HG03439 (cell line): ENCODE measurements at regions not wholly inside any gene's neighbourhood (a gene's known extent, or its start where the extent isn't known, plus 50 kb on each side); places are given as distances from the start of the nearest gene placed in this dataset.

Source experiments
- ATAC-seq: cut with Tn5 transposase; IDR thresholded peaks from one replicate; pipeline ENCODE4 v1.9.1; 2021; ENCODE audit warnings: mild to moderate bottlenecking, moderate library complexity; ENCODE audit not compliant: unreplicated experiment

DNA sequence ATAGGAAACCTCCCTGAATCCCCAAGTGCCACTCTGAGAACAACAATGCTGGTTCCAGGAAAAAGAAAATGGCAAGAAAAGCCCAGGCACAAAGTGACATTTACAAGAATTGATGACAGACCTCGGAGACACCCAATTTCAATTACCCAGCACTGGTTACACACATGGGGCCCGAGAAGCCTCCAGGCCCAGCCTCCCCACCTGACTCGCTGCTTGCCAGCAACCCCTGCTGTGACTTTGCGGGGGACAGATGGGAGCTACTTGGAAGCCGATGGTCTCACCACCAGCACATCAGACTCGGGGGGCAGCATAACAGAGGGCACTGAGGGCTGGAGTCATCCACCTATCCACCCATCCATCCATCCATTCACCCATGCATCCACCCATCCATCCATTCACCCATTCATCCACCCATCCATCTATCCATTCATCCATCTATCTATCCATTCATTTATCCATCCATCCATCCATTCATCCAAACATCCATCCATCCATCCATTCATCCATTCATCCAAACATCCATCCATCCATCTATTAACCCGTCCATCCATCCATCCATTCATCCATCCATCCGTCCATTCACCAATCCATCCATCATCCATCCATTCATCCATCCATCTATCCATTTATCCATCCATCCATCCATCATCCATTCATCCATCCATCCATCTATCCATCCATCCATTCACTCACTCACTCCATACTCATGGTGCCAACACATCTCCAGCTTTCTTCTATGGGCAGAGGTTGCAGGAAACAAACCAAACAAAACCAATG, 567.6 kb downstream of the BRD1 start:
- no peak for ATAC-seq

DNA sequence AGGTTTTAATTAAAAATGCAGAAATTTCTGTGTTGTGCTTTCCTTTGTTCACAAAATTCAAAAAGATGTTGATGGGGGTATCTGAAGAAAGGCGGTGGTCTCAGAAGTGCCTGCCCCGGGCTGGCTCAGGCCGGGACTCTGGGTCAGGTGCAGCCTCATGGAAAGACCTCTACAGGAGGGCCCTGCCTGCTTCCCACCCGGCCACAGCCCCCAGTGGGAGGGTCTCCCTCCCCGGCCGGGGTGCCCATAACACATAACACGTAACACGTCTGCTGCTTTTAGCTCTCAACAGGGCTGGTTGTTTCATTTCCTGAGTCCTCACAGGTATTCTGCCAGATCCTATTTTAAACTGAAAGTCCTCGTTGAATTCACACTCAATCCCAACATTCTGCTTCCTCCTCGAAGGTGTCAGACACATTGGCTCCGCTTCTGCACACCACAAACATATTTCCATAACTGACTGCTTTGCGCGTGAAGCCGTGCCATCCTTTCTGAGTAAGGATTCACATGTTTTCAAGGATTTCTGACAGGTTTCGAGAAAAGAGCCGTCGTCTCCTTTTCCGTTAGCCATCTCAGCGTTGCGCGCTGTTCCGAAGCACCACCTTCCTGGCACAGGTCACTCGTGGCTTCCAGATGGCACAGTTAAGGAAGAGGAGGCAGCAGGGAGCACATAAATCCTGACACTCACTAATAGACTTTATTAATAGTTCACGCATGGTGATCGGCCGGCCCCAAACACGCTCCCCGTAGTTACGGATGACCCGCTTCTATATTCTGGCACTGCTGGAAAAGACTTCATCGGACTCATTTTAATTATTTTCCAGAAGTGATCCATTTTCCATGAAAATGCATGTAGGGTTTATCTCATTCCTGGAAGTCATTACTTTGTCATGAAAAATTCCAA, 569.3 kb downstream of the BRD1 start:
- no peak for ATAC-seq

DNA sequence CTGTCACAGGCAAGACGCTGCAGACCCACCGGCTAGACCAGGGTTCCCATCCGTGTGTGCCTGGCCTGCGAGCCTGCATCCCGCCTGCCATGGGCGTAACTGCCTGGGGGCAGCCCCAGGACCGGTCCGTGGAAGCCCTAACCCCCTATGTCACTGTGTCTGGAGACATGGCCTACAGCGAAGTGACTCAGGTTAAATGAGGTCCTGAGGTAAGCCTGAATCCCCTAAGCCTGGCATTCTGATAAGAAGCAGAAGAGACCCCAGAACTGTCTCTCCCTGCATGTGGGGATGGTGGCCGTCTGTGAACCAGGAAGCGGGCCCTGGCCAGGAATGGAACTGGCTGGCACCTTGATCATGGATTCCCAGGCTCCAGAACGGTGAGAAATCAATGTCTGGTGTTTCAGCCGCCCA, 570.1 kb downstream of the BRD1 start:
- ATAC-seq: no peak

DNA sequence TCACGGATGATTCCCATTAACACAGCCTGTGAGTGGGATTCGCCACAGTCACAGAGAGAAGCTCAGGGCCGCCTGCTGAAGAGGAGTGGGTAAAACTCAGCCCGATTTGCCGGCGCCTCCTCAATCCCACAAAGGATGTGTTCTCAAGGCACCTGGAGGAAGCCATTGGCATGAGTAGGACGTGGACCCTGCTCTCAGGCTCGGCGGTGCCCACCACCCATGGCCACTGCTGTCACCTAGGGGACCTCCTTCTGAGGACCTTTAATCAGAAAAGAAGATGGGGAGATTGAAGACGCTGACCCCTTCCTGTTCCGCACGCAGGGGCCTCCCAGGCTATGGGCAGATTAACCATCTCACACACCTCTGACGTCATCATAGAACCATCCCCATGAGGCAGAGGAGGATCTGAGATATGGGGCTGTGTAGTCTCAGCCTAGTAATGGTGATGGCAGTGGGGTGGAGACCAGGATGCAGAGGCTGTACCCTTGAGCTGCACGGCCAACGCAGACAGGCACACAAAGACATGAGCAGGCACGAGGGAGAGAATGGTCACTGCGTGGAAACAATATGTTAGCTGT, 571.8 kb downstream of the BRD1 start:
- no peak for ATAC-seq

DNA sequence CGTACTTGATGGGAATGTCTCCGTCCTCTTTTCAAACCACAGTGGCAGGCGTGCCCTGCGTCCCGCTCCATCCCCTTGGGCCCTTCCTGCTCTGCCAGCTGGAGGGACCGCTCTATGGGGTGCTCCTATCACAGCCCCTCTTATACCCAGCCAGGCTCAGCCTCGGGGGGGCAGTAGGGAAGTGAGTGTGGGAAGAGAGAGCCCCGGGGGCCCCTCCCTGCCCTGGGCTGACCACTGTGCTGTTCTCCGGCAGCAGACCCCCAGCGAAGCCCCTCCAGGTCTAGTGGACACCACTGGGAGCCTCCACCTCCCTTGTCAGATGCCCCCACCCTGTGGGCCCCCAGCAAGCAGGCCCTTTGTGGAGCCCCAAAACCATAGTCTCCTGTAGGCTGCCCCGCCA, 572.5 kb downstream of the BRD1 start:
- no peak for ATAC-seq

DNA sequence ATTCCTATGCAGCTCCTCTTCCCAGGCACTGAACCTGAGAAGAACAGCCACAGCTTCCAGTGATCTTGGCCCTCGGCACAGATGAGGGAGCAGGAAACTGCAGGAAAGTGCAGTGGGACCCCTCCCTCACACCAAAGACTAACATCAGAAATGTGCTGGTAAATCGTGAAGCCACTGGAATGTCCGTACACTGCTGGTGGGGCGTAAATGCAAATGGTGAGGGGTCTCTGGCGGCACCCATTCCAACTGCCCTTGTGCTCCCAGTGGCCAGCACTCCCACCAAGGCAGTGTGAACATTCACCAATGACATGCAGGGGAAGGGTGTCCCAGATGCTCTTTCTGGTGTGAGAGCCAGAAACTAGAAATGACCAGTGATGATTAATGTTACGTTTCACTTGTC, 574.0 kb downstream of the BRD1 start:
- no peak for ATAC-seq

DNA sequence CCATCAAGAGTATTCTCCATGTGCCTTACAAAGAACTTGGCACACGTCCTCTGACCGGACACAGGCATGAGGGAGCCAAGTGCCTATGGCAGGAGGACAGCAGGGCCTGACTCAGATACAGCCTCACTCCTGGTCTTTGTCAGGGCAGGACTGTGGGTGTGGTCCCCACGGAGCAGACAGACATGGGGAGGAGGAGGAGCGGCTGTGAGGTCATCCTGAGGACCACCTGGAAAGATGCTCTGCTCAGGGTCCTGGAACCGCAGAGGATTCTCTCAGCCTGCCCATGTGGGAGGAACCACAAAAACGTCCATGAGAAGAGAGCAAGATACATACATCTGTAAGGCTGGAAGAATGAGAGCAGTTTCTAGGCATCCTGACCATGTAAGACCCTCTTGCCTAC, 576.3 kb downstream of the BRD1 start:
- ATAC-seq: no peak

DNA sequence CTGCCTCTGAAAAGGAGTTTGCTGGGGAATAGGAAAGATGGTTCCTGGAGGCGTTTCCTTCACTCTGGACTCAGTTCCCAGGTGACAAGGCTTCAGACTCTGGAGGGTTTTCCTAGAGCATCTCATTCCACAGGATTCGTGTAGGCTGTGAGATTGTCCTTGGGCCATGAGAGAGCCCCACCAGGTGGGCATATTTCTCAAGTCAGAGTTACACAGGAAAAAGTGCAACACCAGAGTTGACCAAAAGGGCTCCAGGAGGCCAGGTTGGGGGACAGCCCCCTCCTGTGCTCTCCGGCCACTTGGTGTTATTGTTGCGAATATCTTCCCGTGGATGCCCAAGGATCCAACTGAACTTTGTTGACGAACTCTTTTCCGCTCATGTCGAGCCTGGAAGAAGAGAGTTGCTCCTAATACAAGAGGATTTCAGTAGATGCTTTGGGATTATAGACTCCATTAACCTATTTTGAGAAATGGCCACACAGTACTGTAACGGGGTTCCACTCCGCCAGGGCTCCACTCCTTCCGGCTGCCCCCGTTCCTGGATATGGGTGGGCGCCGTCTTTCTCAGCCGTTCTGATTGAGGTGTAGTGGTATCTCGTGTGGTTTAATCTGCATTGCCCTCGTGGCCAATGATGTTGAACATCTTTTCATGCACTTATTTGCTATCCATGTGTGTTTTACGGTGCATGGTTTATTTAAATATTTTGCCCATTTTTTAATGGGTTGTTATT, 580.3 kb downstream of the BRD1 start:
- ATAC-seq: no peak

DNA sequence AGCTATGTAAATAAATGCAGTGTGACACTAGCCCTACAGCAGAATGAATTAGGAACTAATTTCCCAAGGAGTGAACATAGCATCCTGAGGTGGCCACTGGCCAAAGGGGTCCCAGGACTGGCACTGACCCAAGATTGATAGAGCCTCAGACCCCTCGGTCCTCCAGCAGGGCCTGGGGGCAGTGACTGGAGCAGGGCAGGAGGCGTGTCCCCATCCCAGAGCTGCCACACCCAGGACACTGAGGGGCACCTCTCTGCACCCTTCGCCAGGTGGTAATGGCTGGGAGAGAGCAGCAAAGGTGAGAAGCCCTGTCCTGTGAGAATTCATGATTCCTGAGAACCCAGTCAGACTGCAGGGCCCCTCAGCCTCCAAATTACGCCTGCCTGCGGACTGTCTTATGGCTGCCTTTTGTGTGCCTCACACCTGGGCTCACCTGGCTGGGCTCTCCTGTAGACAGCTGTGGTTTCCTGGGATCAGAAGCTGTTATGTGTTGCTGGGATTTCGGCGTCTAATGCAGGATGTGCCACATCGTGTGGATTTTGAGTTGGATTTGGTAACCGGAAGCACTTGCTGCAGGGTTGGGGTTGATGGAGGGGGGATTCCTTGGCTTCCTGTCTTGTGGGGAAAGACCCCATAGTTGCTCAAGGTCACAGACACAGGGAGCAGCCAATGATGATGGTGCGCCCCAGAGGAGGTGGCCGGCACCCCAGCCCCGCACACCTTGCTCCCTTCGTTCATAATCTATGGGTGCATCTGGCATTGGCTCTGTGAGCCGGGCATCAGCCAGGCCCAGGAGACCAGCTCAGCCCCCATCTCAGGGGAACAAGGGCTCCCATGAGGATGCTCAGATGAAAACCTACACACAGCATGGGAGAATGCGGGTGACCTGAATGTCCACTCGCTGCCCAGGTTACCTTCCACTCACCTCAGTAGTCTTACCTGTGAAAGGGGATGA, 582.9 kb downstream of the BRD1 start:
- ATAC-seq: no peak

DNA sequence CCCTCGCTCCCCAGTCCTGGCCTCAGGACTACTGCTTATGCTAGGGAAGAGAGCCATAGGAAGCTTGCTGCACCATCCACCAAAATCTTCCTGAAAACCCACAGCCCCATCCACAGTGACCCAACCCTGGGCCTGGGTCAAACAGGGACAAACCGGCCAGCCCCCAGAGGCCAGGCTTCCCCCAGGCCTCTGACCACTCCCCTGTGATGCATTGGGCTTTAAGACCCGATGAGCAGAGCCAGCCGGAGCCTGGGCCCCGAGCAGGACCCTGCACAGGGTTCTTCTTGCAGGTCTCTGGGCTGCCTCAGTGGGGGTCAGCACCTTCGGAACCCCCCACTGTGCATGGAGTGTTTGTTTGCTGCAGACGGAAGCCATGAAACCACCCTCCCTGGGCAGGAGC, 583.7 kb downstream of the BRD1 start:
- no peak for ATAC-seq

DNA sequence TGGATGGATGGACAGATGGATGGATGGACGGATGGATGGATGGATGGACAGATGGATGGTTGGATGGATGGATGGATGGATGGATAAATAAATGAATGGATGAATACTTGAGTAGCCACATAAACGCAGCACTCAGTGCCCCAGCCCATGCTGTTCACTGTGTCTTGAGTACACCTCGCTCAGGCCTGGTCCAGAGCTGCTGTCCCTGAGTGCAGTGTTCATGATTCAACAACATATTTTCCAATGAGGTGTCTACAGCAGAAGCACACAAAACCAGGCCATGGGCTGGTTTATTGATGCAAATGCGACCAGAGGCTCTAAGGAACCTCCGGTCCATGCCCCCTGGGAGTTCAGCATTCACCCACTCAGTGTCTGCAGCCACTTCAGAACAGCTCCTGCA, 584.3 kb downstream of the BRD1 start:
- ATAC-seq: no peak

DNA sequence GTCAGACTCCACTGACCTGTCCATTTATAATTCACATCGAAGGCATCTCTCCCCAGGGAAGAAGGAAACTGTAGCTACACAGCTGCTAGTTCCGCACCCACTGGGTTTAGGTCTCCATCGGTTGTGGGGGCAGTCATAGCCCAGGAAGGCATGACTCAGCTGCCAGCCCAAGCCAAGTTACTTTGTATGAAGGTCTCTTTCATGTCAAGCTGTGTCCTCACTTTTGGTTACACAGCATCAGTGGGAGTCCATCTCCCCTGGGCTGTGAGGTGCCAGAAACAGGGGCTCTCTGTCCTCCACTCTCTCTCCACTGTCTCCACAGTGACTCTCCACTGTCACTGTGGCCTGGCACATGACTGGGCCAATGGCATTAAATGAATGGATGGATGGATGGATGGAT, 585.2 kb downstream of the BRD1 start:
- no peak for ATAC-seq

DNA sequence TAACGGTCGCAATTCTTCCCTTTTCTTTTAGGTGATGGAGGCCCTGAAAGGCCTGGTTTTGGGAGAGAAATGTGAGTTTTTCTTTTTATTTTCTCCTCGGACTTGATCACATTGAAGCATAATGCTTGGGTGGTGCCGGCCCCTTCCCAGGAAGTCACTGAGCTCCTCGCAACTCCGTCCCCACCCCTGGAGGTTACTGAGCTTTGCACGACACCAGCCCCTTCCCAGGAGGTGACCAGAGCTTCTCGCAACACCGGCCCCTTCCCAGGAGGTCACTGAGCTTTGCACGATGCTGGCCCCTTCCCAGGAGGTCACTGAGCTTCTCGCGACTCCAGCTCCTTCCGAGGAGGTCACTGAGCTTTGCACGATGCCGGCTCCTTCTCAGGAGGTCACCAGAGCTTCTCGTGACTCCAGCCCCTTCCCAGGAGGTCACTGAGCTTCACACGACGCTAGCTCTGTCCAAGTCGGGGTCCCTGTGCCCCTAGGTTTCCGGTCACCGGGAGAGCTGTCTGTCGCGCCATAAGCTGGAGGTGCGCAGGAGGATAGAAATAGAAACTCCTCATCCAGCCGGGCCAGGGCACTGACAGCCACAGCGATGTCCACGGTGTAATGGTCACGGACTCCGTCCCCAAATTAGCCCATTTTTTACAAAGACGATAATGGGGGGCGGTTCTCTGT, 586.4 kb downstream of the BRD1 start:
- ATAC-seq: no peak

DNA sequence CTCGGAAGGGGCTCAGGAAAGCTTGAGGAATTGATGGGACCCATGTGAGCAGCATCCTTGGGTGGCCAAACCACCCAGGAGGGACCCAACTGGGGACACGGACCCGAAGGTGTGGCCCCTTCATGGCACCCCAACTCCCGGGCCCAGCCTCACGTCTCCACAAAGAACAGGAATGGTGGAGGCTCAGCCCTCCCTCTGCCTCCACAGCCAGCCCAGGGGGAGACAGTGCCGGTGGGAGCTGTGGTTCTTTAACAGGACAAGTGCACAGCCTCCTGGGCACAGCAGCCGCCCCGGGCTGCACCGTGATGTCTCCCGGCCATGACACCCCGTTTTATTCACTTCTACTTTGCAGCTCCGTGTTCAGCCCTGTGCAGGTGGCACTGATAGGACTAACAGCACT, 587.2 kb downstream of the BRD1 start:
- no peak for ATAC-seq

DNA sequence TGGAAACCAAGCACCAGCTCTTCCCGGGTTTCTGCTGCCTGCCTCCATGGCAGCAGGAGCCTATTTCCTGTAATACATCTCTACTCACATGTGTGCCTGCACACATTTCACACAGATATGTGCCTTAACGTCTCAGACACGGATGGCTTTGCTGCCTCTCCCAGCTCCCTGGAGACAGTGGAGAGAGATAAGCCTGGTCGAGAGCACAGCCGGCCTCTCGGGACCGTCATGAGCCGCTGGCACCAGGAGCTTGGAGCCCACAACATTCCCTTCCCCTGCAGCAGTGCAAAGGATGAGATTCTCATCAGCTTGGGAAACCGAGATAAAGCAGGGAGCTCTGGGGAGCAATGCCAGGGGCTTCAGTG, 587.7 kb downstream of the BRD1 start:
- no peak for ATAC-seq

DNA sequence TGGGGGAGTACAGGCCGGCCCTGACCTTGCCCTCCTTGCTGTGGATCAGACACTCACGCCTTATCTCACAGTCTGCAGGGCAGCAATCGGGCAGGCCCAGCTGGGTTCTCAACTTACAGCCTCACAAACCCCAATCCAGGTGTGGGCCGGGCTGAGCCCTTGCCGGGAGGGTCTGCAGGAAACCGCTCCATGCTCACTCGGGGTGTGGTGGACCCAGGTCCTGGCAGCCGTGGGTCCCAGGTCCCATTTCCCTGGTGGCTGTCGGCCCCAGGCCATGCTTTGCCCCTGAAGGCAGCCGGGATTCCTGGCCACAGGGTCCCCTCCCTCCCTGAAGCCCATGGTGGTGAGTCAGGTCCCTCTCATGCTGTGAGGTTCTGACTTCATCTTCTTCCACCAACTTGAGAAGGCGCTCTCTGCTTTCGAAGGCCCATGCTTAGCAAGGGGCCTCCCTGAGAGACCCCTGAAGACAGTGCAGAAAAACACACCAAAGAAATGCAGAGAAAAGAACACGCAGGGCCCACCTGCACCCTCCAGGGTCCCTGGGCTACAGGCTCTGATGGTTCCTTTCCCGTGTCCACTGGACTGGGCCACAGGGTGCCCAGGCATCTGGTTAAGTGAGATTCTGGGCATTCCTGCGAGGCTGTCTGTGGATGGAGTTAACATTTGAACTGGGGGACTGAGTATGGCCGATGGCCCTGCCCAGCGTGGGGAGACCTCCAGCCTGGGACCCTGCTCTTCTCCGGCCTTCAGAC, 588.2 kb downstream of the BRD1 start:
- no peak for ATAC-seq

DNA sequence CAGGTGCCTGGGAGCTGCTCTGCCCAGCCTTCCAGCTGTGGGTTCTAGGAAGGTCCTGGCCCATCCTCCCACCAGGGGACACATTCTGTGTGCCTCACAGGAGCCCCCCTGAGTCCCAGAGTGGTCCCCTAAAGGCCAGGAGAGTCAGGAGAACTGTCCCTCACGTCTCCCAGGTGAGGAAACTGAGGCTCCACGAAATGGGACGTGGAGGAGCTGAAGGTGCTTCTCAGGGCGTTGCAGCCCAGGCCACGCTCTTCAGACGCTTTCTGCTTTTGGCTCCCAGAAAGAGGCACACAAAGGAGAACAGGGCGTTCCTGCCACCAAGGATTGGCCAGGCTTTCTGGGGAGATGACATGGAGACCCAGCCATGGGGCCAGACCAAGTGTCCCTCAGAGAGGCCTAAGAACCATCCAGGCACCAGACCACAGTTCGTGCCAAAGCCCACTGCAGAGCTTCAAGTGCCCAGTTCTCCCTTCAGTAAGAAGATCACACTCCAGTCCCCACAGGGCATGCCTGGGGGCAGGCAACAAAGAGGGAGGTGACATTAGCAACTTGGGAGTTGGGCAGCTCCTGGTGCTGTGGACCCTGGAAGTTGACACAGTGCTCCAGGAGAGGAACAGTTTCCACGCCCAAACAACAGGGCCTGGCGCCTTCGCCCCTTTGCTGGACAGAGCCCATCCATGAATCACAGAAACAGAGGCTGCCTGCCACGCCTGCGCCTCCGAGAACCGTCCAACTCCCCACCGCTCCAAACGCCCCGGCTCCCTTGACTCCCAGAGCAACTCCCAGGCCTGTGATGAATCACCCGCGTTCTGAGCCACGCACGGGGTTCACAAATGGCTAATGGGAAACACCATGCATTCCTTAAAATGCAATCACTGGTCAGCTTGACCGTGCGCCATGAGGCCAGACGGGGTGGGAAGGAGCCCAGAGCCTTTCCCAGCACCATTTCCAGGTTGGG, 589.2 kb downstream of the BRD1 start:
- no peak for ATAC-seq

DNA sequence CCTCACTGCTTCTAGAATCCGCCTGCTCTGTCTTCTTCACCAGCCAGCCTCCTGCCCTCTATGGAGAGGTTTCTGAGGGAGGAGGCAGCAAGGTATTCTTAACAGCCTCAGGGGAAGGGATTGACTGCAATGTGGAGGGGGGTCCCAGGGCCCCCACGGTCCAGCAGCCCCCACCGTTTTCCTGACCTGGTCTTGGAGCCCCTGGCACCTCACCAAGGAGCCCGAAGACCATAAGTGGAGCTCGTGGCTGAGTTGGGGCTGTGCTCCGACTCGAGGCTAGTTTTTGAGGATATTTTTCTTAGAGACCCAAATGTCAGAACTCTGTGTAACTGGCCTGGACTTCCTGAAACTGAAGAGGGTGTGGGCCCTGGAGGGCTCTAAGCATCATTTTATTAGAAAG, 590.0 kb downstream of the BRD1 start:
- ATAC-seq: no peak
